ENCODE measurements at regions not wholly inside any gene's neighbourhood (a gene's known extent, or its start where the extent isn't known, plus 50 kb on each side); places are given as distances from the start of the nearest gene placed in this dataset.
"Not testable (repeated sequence)": the region's sequence is repeated elsewhere in the genome, so short reads cannot be mapped to it uniquely, and the experiment has no call there.

- no peak for DNase-seq
These were observed 88.1 kb upstream of the STOX2 start for GRCh38 chr4:183816882-183817509.

GRCh38 chr4:183818591-183818990 lies 86.5 kb upstream of the STOX2 start:
- not testable (repeated sequence) for DNase-seq

GRCh38 chr4:183821076-183821853 lies 83.8 kb upstream of the STOX2 start:
- DNase-seq = no peak

GRCh38 chr4:183823434-183823833 lies 81.7 kb upstream of the STOX2 start:
- DNase-seq = no peak

- DNase-seq = no peak
These were observed 79.8 kb upstream of the STOX2 start for GRCh38 chr4:183825346-183825745.

GRCh38 chr4:183826461-183826860 lies 78.6 kb upstream of the STOX2 start:
- no peak for DNase-seq

- no peak for DNase-seq
These were observed 77.0 kb upstream of the STOX2 start for GRCh38 chr4:183828125-183828524.

- DNase-seq = no peak
These were observed 76.3 kb upstream of the STOX2 start for GRCh38 chr4:183828839-183829238.

- no peak for DNase-seq
These were observed 74.6 kb upstream of the STOX2 start for GRCh38 chr4:183830438-183830985.

GRCh38 chr4:183831026-183831446 lies 74.1 kb upstream of the STOX2 start:
- no peak for DNase-seq

GRCh38 chr4:183831683-183832082 lies 73.4 kb upstream of the STOX2 start:
- no peak for DNase-seq

- DNase-seq = no peak
These were observed 72.2 kb upstream of the STOX2 start for GRCh38 chr4:183832776-183833450.

GRCh38 chr4:183834252-183834651 lies 70.9 kb upstream of the STOX2 start:
- no peak for DNase-seq

- DNase-seq = no peak
These were observed 67.9 kb upstream of the STOX2 start for GRCh38 chr4:183837222-183837621.

GRCh38 chr4:183838987-183839712 lies 66.0 kb upstream of the STOX2 start:
- DNase-seq = no peak

- no peak for DNase-seq
These were observed 64.8 kb upstream of the STOX2 start for GRCh38 chr4:183840311-183840710.

GRCh38 chr4:183841001-183841400 lies 64.1 kb upstream of the STOX2 start:
- no peak for DNase-seq

- DNase-seq = no peak
These were observed 63.0 kb upstream of the STOX2 start for GRCh38 chr4:183842129-183842528.

- DNase-seq = no peak
These were observed 61.8 kb upstream of the STOX2 start for GRCh38 chr4:183843248-183843671.

GRCh38 chr4:183846951-183847350 lies 58.2 kb upstream of the STOX2 start:
- no peak for DNase-seq

- DNase-seq = no peak
These were observed 56.3 kb upstream of the STOX2 start for GRCh38 chr4:183848805-183849204.

- no peak for DNase-seq
These were observed 52.1 kb upstream of the STOX2 start for GRCh38 chr4:183852910-183853547.

All from 8988T (cell line).